CD4-positive, alpha-beta memory T cell (primary cell): ENCODE measurements at regions not wholly inside any gene's neighbourhood (a gene's known extent, or its start where the extent isn't known, plus 50 kb on each side); places are given as distances from the start of the nearest gene placed in this dataset.

ENCODE experiments used
- CTCF ChIA-PET: fragments of 350-600 bp; sonication (Branson Sonifier 250); formaldehyde crosslinking; loops from one replicate; lab custom pipeline; 2021; ENCODE audit warnings: inconsistent platforms; ENCODE audit not compliant: partially characterized antibody; lab: Charles Lee
- POLR2A ChIA-PET: fragments of 350-600 bp; sonication (Branson Sonifier 250); formaldehyde crosslinking; loops from one replicate; lab custom pipeline; 2021; ENCODE audit not compliant: partially characterized antibody; lab: Charles Lee
- DNase-seq, 5 donors: peaks; one replicate each; pipeline versions ENCODE4 v3.0.0 to v3.0.0-alpha.2; 2020 to 2022; ENCODE audit warnings: mixed read lengths in 1 of 5
- H3K27ac ChIP-seq: one replicate; pipeline ENCODE4 v1.7.0; 2013; ENCODE audit warnings: low read depth, low read length
- H3K27me3 ChIP-seq: 2 replicates; pipeline ENCODE4 v1.7.0; 2013; ENCODE audit warnings: mild to moderate bottlenecking, low read length, moderate library complexity; ENCODE audit not compliant: insufficient read depth
- H3K36me3 ChIP-seq: 2 replicates; pipeline ENCODE4 v1.7.0; 2013; ENCODE audit warnings: mild to moderate bottlenecking, low read length, moderate library complexity; ENCODE audit not compliant: insufficient read depth
- H3K4me1 ChIP-seq: 2 replicates; pipeline ENCODE4 v1.7.0; 2013; ENCODE audit warnings: mild to moderate bottlenecking, low read length, moderate library complexity; ENCODE audit not compliant: insufficient read depth
- H3K4me3 ChIP-seq, 2 donors: one replicate each; pipeline ENCODE4 v1.7.0; 2013; ENCODE audit warnings: low read length in 2 of 2, mild to moderate bottlenecking in 1 of 2
- H3K9me3 ChIP-seq, 2 donors: one replicate each; pipeline ENCODE4 v1.7.0; 2013; ENCODE audit warnings: low read length in 2 of 2, control low read depth in 1 of 2; ENCODE audit not compliant: control insufficient read depth in 1 of 2
- H3K27ac Mint-ChIP-seq, 7 donors: one replicate each; pipeline ENCODE4 v1.8.0; 2020 to 2021; ENCODE audit warnings: mixed read lengths in 7 of 7, mild to moderate bottlenecking in 6 of 7, inconsistent platforms in 3 of 7, moderate library complexity in 3 of 7
- H3K27me3 Mint-ChIP-seq, 2 donors: one replicate each; pipeline ENCODE4 v1.8.0; 2020 to 2021; ENCODE audit warnings: mixed read lengths in 2 of 2
- H3K36me3 Mint-ChIP-seq, 2 donors: one replicate each; pipeline ENCODE4 v1.8.0; 2020 to 2021; ENCODE audit warnings: mixed read lengths in 2 of 2, inconsistent platforms in 1 of 2, mild to moderate bottlenecking in 1 of 2
- H3K4me1 Mint-ChIP-seq, 4 donors: one replicate each; pipeline ENCODE4 v1.8.0; 2020 to 2021; ENCODE audit warnings: mixed read lengths in 4 of 4, mild to moderate bottlenecking in 1 of 4
- H3K4me3 Mint-ChIP-seq, 8 donors: one replicate each; pipeline ENCODE4 v1.8.0; 2020 to 2021; ENCODE audit warnings: mixed read lengths in 8 of 8, mild to moderate bottlenecking in 7 of 8, moderate library complexity in 6 of 8, inconsistent platforms in 3 of 8
- H3K9me3 Mint-ChIP-seq, 8 donors: one replicate each; pipeline ENCODE4 v1.8.0; 2020 to 2021; ENCODE audit warnings: mixed read lengths in 8 of 8, mild to moderate bottlenecking in 5 of 8, inconsistent platforms in 3 of 8, moderate library complexity in 1 of 8
- intact Hi-C: fragments of 100-400 bp; cut with micrococcal nuclease; formaldehyde crosslinking; loops from one replicate; pipeline ENCODE4 v1.15.1; 2023

GRCh38 chr11:105197071-105197815 lies 57.7 kb upstream of the CARD18 start:
- ChIA-PET CTCF (no interaction called here), POLR2A (no interaction called here)
- H3K9me3 ChIP-seq: no peaks in the 10 kb centered on the region
- H3K27ac ChIP-seq: no peak overlapping the region
- Mint-ChIP-seq H3K27ac (no peak overlapping the region), H3K9me3 (no peaks in the 10 kb centered on the region), H3K4me3 (no peak overlapping the region), H3K4me1 (peaks cover under 1 to 2% (median 1%) of the 10 kb centered on the region in 4 donors), H3K36me3 (no peaks in the 10 kb centered on the region), H3K27me3 (no peaks in the 10 kb centered on the region)
- no peak overlapping the region for H3K4me3 ChIP-seq
- H3K36me3 ChIP-seq: no peaks in the 10 kb centered on the region
- no peak for DNase-seq
- H3K4me1 ChIP-seq: peaks cover 6% of the 10 kb centered on the region
- no peaks in the 10 kb centered on the region for H3K27me3 ChIP-seq
- intact Hi-C loops: no loop called here

GRCh38 chr11:105193260-105193659 lies 53.7 kb upstream of the CARD18 start:
- H3K27me3 ChIP-seq: no peaks in the 10 kb centered on the region
- ChIA-PET CTCF (no interaction called here), POLR2A (no interaction called here)
- intact Hi-C loops: no loop called here
- H3K27me3 Mint-ChIP-seq: no peaks in the 10 kb centered on the region
- no peak overlapping the region for H3K4me3 Mint-ChIP-seq
- no peaks in the 10 kb centered on the region for H3K36me3 Mint-ChIP-seq
- DNase-seq: no peak
- H3K27ac Mint-ChIP-seq: no peak overlapping the region
- no peaks in the 10 kb centered on the region for H3K36me3 ChIP-seq
- H3K9me3 ChIP-seq: no peaks in the 10 kb centered on the region
- H3K4me1 ChIP-seq: no peaks in the 10 kb centered on the region
- no peak overlapping the region for H3K27ac ChIP-seq
- no peaks in the 10 kb centered on the region for H3K9me3 Mint-ChIP-seq
- H3K4me1 Mint-ChIP-seq: peaks cover 0 to 3% (median 0%) of the 10 kb centered on the region in 4 donors
- H3K4me3 ChIP-seq: no peak overlapping the region

- no peaks in the 10 kb centered on the region for H3K9me3 ChIP-seq
- Mint-ChIP-seq H3K27ac (no peak overlapping the region), H3K36me3 (no peaks in the 10 kb centered on the region), H3K9me3 (no peaks in the 10 kb centered on the region), H3K4me3 (no peak overlapping the region), H3K27me3 (no peaks in the 10 kb centered on the region), H3K4me1 (peaks cover 0 to 3% (median 0%) of the 10 kb centered on the region in 4 donors)
- H3K4me1 ChIP-seq: no peaks in the 10 kb centered on the region
- no peak overlapping the region for H3K4me3 ChIP-seq
- DNase-seq: no peak
- no peaks in the 10 kb centered on the region for H3K36me3 ChIP-seq
- H3K27ac ChIP-seq: no peak overlapping the region
- no peaks in the 10 kb centered on the region for H3K27me3 ChIP-seq
- POLR2A ChIA-PET: no interaction called here
- intact Hi-C loops: no loop called here
- CTCF ChIA-PET: no interaction called here
Measured at GRCh38 chr11:105192115-105192514, 52.5 kb upstream of the CARD18 start.

GRCh38 chr11:105189581-105189980 lies 50.0 kb upstream of the CARD18 start:
- POLR2A ChIA-PET: no interaction called here
- no peaks in the 10 kb centered on the region for H3K9me3 ChIP-seq
- Mint-ChIP-seq H3K27ac (peak overlapping the region in 1 of 7 donors; percentile 61), H3K4me1 (peaks cover 0 to 3% (median 0%) of the 10 kb centered on the region in 4 donors), H3K4me3 (no peak overlapping the region), H3K9me3 (no peaks in the 10 kb centered on the region), H3K27me3 (peaks cover 0 to 2% of the 10 kb centered on the region in 2 donors), H3K36me3 (no peaks in the 10 kb centered on the region)
- no peak overlapping the region for H3K27ac ChIP-seq
- no peaks in the 10 kb centered on the region for H3K27me3 ChIP-seq
- CTCF ChIA-PET: no interaction called here
- H3K36me3 ChIP-seq: no peaks in the 10 kb centered on the region
- H3K4me1 ChIP-seq: no peaks in the 10 kb centered on the region
- intact Hi-C loops: no loop called here
- DNase-seq: no peak
- no peak overlapping the region for H3K4me3 ChIP-seq
